K562 (cell line): ENCODE measurements at regions not wholly inside any gene's neighbourhood (a gene's known extent, or its start where the extent isn't known, plus 50 kb on each side); places are given as distances from the start of the nearest gene placed in this dataset.

ENCODE experiments used
- ATAC-seq: fragments of 200-7000 bp; cut with Tn5 transposase; 3 replicates; pipeline ENCODE4 v1.9.1; 2020; ENCODE audit warnings: moderate library complexity
- BruUV-seq: library from RNA; stranded (reverse); fragments of 400-500 nt; replicated peaks from 2 replicates; lab custom pipeline; 2021; lab: Mats Ljungman, UMichigan
- CTCF ChIA-PET: fragments of 300-600 bp; formaldehyde crosslinking; extraction: SDS; loops from one replicate; lab custom pipeline; 2021; ENCODE audit warnings: low intra/inter-chr PET ratio; lab: Yijun Ruan, JAX
- POLR2A ChIA-PET: fragments of 300-600, 350-650 bp; sonication (Branson Sonifier 250); formaldehyde crosslinking; extraction: SDS; loops from one replicate; lab custom pipeline; 2021; ENCODE audit warnings: antibody characterized with exemption, inconsistent platforms; lab: Yijun Ruan, JAX
- DNase-seq, 4 experiments: peaks; one replicate each; pipeline versions ENCODE4 v3.0.0 to v3.0.0-alpha.2; 2011 to 2018; ENCODE audit warnings: low spot score in 3 of 4, mixed read lengths in 3 of 4; ENCODE audit errors: extremely low read depth in 1 of 4
- FAIRE-seq: peaks from 2 replicates; lab custom pipeline; 2011; peaks lifted over from hg19 to GRCh38; lab: Jason Lieb, UNC
- H2AFZ ChIP-seq: 2 replicates; pipeline ENCODE4 v1.6.0; 2011; ENCODE audit warnings: low read depth, low read length, control low read depth, inconsistent platforms
- H3K27ac ChIP-seq: fragments of 200-600 bp; 3 replicates; pipeline ENCODE4 v1.8.0; 2011; ENCODE audit warnings: low read depth, mild to moderate bottlenecking, control low read depth, inconsistent platforms, low read length, moderate library complexity, mixed read lengths; ENCODE audit errors: extremely low read depth
- H3K27me3 ChIP-seq, 2 experiments: fragments of 300-600 bp in 1 of 2; 2 replicates in 1 of 2; 3 replicates in 1 of 2; pipeline versions ENCODE4 v1.6.0 to v1.8.0; 2011; ENCODE audit warnings: inconsistent platforms in 2 of 2, low read length in 2 of 2, mild to moderate bottlenecking in 1 of 2, mixed read lengths in 1 of 2, moderate library complexity in 1 of 2; ENCODE audit not compliant: control insufficient read depth in 2 of 2, insufficient read depth in 2 of 2
- H3K36me3 ChIP-seq: fragments of 300-600 bp; 3 replicates; pipeline ENCODE4 v1.8.0; 2011; ENCODE audit warnings: mild to moderate bottlenecking, low read length, inconsistent platforms; ENCODE audit not compliant: control insufficient read depth, insufficient read depth
- H3K4me1 ChIP-seq, 2 experiments: fragments of 200-600 bp in 1 of 2; replicated peaks in 1 of 2; 2 replicates in 1 of 2; 3 replicates in 1 of 2; pipeline versions ENCODE4 v1.5.1 to v1.8.0; 2011; ENCODE audit warnings: inconsistent platforms in 2 of 2, low read length in 2 of 2, mild to moderate bottlenecking in 1 of 2, mixed read lengths in 1 of 2, moderate library complexity in 1 of 2; ENCODE audit not compliant: control insufficient read depth in 2 of 2, insufficient read depth in 2 of 2
- H3K4me2 ChIP-seq: 2 replicates; pipeline ENCODE4 v1.6.1; 2011; ENCODE audit warnings: low read length, control low read depth, inconsistent platforms, mixed read lengths; ENCODE audit not compliant: insufficient read depth
- H3K4me3 ChIP-seq: fragments of 200-600 bp; sonication (generic), shearing (Covaris generic); 2 replicates; pipeline ENCODE4 v1.5.1; 2016; ENCODE audit warnings: control low read depth, inconsistent platforms
- H3K79me2 ChIP-seq: fragments of 200-600 bp; 3 replicates; pipeline ENCODE4 v1.8.0; 2011; ENCODE audit warnings: low read length, inconsistent platforms; ENCODE audit not compliant: control insufficient read depth, insufficient read depth
- H3K9ac ChIP-seq, 2 experiments: 2 replicates each; pipeline versions ENCODE4 v1.6.0 to v1.6.1; 2011; ENCODE audit warnings: low read depth in 2 of 2, low read length in 2 of 2, control low read depth in 1 of 2, inconsistent platforms in 1 of 2, mild to moderate bottlenecking in 1 of 2, mixed read lengths in 1 of 2; ENCODE audit not compliant: insufficient read depth in 1 of 2
- H3K9me1 ChIP-seq: one replicate; pipeline ENCODE4 v1.6.0; 2011; ENCODE audit warnings: inconsistent platforms, mild to moderate bottlenecking, low read length, moderate library complexity; ENCODE audit not compliant: control insufficient read depth, insufficient read depth
- H3K9me3 ChIP-seq: replicated peaks from 2 replicates; pipeline ENCODE4 v1.5.1; 2011; ENCODE audit warnings: low read depth, low read length, inconsistent platforms; ENCODE audit not compliant: control insufficient read depth, insufficient read depth
- H4K20me1 ChIP-seq: replicated peaks from 2 replicates; pipeline ENCODE4 v1.6.1; 2011; ENCODE audit warnings: low read length, inconsistent platforms, mixed read lengths; ENCODE audit not compliant: control insufficient read depth, insufficient read depth
- CC2D1A ChIP-seq: fragments of 450-650 bp; IDR thresholded peaks from 2 replicates; pipeline ENCODE4 v1.6.1; 2017; ENCODE audit warnings: mild to moderate bottlenecking
- CEBPB ChIP-seq: fragments of 450-650 bp; IDR thresholded peaks from 2 replicates; pipeline ENCODE4 v1.6.1; 2016; ENCODE audit warnings: missing genetic modification characterization, missing compliant biosample characterization
- CREBBP ChIP-seq: IDR thresholded peaks from one replicate; pipeline ENCODE4 v1.6.1; 2012; ENCODE audit warnings: low read depth, mild to moderate bottlenecking, control low read depth, inconsistent platforms, low read length
- E2F3 ChIP-seq: fragments of 250-450 bp; sonication (Bioruptor Pico); IDR thresholded peaks from 2 replicates; pipeline ENCODE4 v1.4.0; 2020; ENCODE audit warnings: mild to moderate bottlenecking
- KLF10 ChIP-seq: fragments of 250-450 bp; sonication (Bioruptor Pico); IDR thresholded peaks from 2 replicates; pipeline ENCODE4 v1.6.1; 2021; ENCODE audit warnings: matching md5 sums
- NCOA4 ChIP-seq: fragments of 450-650 bp; IDR thresholded peaks from 2 replicates; pipeline ENCODE4 v1.6.1; 2018; ENCODE audit warnings: mild to moderate bottlenecking; ENCODE audit not compliant: partially characterized antibody
- TEAD1 ChIP-seq, 2 experiments: fragments of 450-650 bp in 1 of 2; sonication (generic) in 1 of 2; formaldehyde crosslinking; IDR thresholded peaks; 2 replicates each; pipeline versions ENCODE4 v1.4.0 to v1.8.0; 2020 to 2022; ENCODE audit warnings: mild to moderate bottlenecking in 2 of 2, missing genetic modification reagents in 1 of 2
- ZNF134 ChIP-seq: fragments of 250-450 bp; sonication (Bioruptor Pico); conservative IDR thresholded peaks from 2 replicates; pipeline ENCODE4 v1.4.0; 2020
- ZNF408 ChIP-seq: fragments of 250-450 bp; sonication (Bioruptor Pico); IDR thresholded peaks from 2 replicates; pipeline ENCODE4 v1.4.0; 2020; ENCODE audit warnings: low read depth, mild to moderate bottlenecking, moderate library complexity
- WGBS: fragments of 100-300 bp; shearing (Covaris generic); methylation state at CpG from one replicate; pipeline ENCODE4 v1.1.6; 2016; ENCODE audit warnings: low coverage, mixed read lengths; ENCODE audit not compliant: insufficient coverage; ENCODE audit errors: missing lambda C conversion rate; 5-methylcytosine and 5-hydroxymethylcytosine counted together
- in situ Hi-C: fragments of 300-500 bp; cut with MboI; formaldehyde crosslinking; loops from 4 replicates; pipeline ENCODE4 v1.15.0; 2018; ENCODE audit warnings: inconsistent platforms, mixed read lengths
- intact Hi-C: fragments of 100-400 bp; cut with micrococcal nuclease; formaldehyde crosslinking; loops from 2 replicates; pipeline ENCODE4 v1.14.2; 2022
- TF ChIP-seq, protein P1 (sequence below), 2 experiments: fragments of 450-650 bp in 1 of 2; IDR thresholded peaks; 2 replicates each; pipeline ENCODE4 v1.6.1; 2011 to 2017; ENCODE audit warnings: low read depth in 2 of 2, antibody characterized with exemption in 1 of 2, borderline replicate concordance in 1 of 2, low read length in 1 of 2, mild to moderate bottlenecking in 1 of 2, mixed read lengths in 1 of 2; ENCODE audit not compliant: control insufficient read depth in 1 of 2
- TF ChIP-seq, protein P2 (sequence below): fragments of 150-350 bp; IDR thresholded peaks from 2 replicates; pipeline ENCODE4 v1.6.1; 2014; ENCODE audit warnings: low read depth, mild to moderate bottlenecking, low read length, borderline replicate concordance
- TF ChIP-seq, protein P3 (sequence below): sonication (generic); formaldehyde crosslinking; IDR thresholded peaks from 2 replicates; pipeline ENCODE4 v1.9.0; 2022; ENCODE audit warnings: mild to moderate bottlenecking, missing genetic modification reagents
- TF ChIP-seq, protein P4 (sequence below), 3 experiments: IDR thresholded peaks in 2 of 3; conservative IDR thresholded peaks in 1 of 3; 2 replicates each; pipeline ENCODE4 v1.5.1; 2011 to 2012; ENCODE audit warnings: low read length in 3 of 3, mild to moderate bottlenecking in 3 of 3, control low read depth in 2 of 3, improper control_type of control experiment in 1 of 3, inconsistent platforms in 1 of 3, low read depth in 1 of 3, mixed read lengths in 1 of 3, moderate library complexity in 1 of 3; ENCODE audit not compliant: insufficient read depth in 2 of 3
- TF ChIP-seq, protein P5 (sequence below): sonication (generic); formaldehyde crosslinking; IDR thresholded peaks from 2 replicates; pipeline ENCODE4 v1.8.0; 2022; ENCODE audit warnings: mild to moderate bottlenecking, missing genetic modification reagents

DNA sequence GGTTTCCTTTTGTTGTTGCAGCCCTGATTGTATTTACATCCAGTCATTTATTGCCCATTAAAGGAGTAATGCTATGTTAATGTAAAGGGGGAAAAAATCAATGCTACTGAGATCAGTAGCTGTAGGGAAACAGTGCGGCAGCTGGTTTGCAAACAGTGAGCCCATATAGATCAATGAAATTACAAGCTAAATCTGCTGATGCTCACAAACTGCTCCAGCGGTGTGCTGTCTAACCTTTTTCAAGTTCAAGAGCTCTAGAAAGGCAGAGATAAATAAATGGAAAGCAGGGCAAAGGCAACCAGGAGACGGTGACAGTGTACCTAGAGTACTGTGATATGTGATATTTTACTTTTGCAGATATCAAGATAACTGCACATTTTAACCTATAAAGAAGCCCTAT lies 449.0 kb upstream of the MMS22L start:
- no peak for DNase-seq
- TF ChIP-seq TEAD1 (CRISPR knock-in tag; IDR thresholded peaks at IDR 0.05) (no peak), CC2D1A (no peak), E2F3 (CRISPR knock-in tag) (no peak), NCOA4 (no peak), CREBBP (no peak), KLF10 (CRISPR knock-in tag) (no peak), ZNF134 (CRISPR knock-in tag) (no peak), ZNF408 (no peak), CEBPB (tag) (no peak)
- TF ChIP-seq, protein P1, sequence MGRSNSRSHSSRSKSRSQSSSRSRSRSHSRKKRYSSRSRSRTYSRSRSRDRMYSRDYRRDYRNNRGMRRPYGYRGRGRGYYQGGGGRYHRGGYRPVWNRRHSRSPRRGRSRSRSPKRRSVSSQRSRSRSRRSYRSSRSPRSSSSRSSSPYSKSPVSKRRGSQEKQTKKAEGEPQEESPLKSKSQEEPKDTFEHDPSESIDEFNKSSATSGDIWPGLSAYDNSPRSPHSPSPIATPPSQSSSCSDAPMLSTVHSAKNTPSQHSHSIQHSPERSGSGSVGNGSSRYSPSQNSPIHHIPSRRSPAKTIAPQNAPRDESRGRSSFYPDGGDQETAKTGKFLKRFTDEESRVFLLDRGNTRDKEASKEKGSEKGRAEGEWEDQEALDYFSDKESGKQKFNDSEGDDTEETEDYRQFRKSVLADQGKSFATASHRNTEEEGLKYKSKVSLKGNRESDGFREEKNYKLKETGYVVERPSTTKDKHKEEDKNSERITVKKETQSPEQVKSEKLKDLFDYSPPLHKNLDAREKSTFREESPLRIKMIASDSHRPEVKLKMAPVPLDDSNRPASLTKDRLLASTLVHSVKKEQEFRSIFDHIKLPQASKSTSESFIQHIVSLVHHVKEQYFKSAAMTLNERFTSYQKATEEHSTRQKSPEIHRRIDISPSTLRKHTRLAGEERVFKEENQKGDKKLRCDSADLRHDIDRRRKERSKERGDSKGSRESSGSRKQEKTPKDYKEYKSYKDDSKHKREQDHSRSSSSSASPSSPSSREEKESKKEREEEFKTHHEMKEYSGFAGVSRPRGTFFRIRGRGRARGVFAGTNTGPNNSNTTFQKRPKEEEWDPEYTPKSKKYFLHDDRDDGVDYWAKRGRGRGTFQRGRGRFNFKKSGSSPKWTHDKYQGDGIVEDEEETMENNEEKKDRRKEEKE (IDR thresholded peaks at IDR 0.05; ENCODE audit: borderline replicate concordance in 1 of 2, control insufficient read depth in 1 of 2, low read depth in 2 of 2, low read length in 1 of 2): no peak
- TF ChIP-seq, protein P2, sequence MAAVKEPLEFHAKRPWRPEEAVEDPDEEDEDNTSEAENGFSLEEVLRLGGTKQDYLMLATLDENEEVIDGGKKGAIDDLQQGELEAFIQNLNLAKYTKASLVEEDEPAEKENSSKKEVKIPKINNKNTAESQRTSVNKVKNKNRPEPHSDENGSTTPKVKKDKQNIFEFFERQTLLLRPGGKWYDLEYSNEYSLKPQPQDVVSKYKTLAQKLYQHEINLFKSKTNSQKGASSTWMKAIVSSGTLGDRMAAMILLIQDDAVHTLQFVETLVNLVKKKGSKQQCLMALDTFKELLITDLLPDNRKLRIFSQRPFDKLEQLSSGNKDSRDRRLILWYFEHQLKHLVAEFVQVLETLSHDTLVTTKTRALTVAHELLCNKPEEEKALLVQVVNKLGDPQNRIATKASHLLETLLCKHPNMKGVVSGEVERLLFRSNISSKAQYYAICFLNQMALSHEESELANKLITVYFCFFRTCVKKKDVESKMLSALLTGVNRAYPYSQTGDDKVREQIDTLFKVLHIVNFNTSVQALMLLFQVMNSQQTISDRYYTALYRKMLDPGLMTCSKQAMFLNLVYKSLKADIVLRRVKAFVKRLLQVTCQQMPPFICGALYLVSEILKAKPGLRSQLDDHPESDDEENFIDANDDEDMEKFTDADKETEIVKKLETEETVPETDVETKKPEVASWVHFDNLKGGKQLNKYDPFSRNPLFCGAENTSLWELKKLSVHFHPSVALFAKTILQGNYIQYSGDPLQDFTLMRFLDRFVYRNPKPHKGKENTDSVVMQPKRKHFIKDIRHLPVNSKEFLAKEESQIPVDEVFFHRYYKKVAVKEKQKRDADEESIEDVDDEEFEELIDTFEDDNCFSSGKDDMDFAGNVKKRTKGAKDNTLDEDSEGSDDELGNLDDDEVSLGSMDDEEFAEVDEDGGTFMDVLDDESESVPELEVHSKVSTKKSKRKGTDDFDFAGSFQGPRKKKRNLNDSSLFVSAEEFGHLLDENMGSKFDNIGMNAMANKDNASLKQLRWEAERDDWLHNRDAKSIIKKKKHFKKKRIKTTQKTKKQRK: no peak
- TF ChIP-seq, protein P3, sequence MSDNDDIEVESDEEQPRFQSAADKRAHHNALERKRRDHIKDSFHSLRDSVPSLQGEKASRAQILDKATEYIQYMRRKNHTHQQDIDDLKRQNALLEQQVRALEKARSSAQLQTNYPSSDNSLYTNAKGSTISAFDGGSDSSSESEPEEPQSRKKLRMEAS (CRISPR knock-in tag): no peak
- TF ChIP-seq, protein P4, sequence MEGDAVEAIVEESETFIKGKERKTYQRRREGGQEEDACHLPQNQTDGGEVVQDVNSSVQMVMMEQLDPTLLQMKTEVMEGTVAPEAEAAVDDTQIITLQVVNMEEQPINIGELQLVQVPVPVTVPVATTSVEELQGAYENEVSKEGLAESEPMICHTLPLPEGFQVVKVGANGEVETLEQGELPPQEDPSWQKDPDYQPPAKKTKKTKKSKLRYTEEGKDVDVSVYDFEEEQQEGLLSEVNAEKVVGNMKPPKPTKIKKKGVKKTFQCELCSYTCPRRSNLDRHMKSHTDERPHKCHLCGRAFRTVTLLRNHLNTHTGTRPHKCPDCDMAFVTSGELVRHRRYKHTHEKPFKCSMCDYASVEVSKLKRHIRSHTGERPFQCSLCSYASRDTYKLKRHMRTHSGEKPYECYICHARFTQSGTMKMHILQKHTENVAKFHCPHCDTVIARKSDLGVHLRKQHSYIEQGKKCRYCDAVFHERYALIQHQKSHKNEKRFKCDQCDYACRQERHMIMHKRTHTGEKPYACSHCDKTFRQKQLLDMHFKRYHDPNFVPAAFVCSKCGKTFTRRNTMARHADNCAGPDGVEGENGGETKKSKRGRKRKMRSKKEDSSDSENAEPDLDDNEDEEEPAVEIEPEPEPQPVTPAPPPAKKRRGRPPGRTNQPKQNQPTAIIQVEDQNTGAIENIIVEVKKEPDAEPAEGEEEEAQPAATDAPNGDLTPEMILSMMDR (IDR thresholded peaks at IDR 0.05 in 2 of 3, conservative IDR thresholded peaks at IDR 0.05 in 1 of 3; ENCODE audit: insufficient read depth in 2 of 3, low read depth in 1 of 3, low read length in 3 of 3): no peak
- TF ChIP-seq, protein P5, sequence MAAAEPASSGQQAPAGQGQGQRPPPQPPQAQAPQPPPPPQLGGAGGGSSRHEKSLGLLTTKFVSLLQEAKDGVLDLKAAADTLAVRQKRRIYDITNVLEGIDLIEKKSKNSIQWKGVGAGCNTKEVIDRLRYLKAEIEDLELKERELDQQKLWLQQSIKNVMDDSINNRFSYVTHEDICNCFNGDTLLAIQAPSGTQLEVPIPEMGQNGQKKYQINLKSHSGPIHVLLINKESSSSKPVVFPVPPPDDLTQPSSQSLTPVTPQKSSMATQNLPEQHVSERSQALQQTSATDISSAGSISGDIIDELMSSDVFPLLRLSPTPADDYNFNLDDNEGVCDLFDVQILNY: no peak

More for the DNA sequence above, 449.0 kb upstream of the MMS22L start:
- FAIRE-seq (no peak), ATAC-seq (no peak)
- intact Hi-C loops: no loop called here
- ChIA-PET CTCF (no interaction called here), POLR2A (no interaction called here)
- Histone ChIP-seq H3K9me3 (no peaks in the 10 kb centered on the region; the same call in 1 of the 2 replicates), H3K9me1 (no peaks in the 10 kb centered on the region), H3K27ac (no peak overlapping the region), H2AFZ (no peak overlapping the region), H3K4me1 (no peaks in the 10 kb centered on the region), H3K27me3 (no peaks in the 10 kb centered on the region), H4K20me1 (no peaks in the 10 kb centered on the region), H3K36me3 (no peaks in the 10 kb centered on the region), H3K9ac (no peak overlapping the region), H3K4me2 (no peak overlapping the region), H3K79me2 (no peaks in the 10 kb centered on the region), H3K4me3 (no peak overlapping the region)
- 0% methylated on average over 3 of the region's 3 CpGs for WGBS
- no TSS peak for BruUV-seq
- in situ Hi-C loops: no loop called here
